ENCODE measurements at regions not wholly inside any gene's neighbourhood (a gene's known extent, or its start where the extent isn't known, plus 50 kb on each side); places are given as distances from the start of the nearest gene placed in this dataset.

- Histone ChIP-seq H3K4me3 (replicated peaks in 1 of 3; ENCODE audit: insufficient read depth in 1 of 3, low read depth in 2 of 3, low read length in 3 of 3) (no peak overlapping the region), H3K9me3 (ENCODE audit: low read length) (no peaks in the 10 kb centered on the region), H3K27me3 (ENCODE audit: control insufficient read depth in 1 of 2, insufficient read depth in 2 of 2, low read length in 2 of 2) (no peaks in the 10 kb centered on the region), H3K4me1 (ENCODE audit: insufficient read depth, low read length) (peaks cover 54% of the 10 kb centered on the region), H2AFZ (ENCODE audit: low read length) (no peak overlapping the region), H4K20me1 (ENCODE audit: insufficient read depth, low read length) (no peaks in the 10 kb centered on the region), H3K4me2 (ENCODE audit: low read depth, low read length) (no peak overlapping the region), H3K79me2 (ENCODE audit: insufficient read depth, low read length) (no peaks in the 10 kb centered on the region), H3K36me3 (replicated peaks in 1 of 2; ENCODE audit: control insufficient read depth in 1 of 2, insufficient read depth in 2 of 2, low read length in 2 of 2) (no peaks in the 10 kb centered on the region), H3K27ac (ENCODE audit: extremely low read length, insufficient read depth, low read length) (no peak overlapping the region), H3K9ac (ENCODE audit: insufficient read depth, low read depth, low read length) (no peak overlapping the region)
- BruUV-seq (replicated peaks): no TSS peak
- CTCF ChIA-PET (ENCODE audit: low intra/inter-chr PET ratio, low total read pairs): no interaction called here
- ATAC-seq (no peak), DNase-seq (ENCODE audit: low spot score) (no peak), FAIRE-seq (no peak)
- in situ Hi-C loops (cut with HindIII; ENCODE audit: extremely low pct_ligation_motif_present, low pct_unique_long_range_greater_than_20kb): no loop called here
- POLR2A ChIA-PET: no interaction called here
- intact Hi-C loops (cut with micrococcal nuclease; ENCODE audit: unreplicated experiment): loop anchor here (10.0 kb wide), 1 partner anchor 160 kb away; the partner anchor contains the start of gene NR3C1
- TF ChIP-seq JARID2 (CRISPR knock-in tag; IDR thresholded peaks at IDR 0.05; ENCODE audit: insufficient replicate concordance) (no peak), SYNCRIP (IDR thresholded peaks at IDR 0.05; ENCODE audit: insufficient read depth, low read depth, low read length) (no peak), TP53 (CRISPR knock-in tag; conservative IDR thresholded peaks at IDR 0.05) (no peak), ZNF142 (CRISPR knock-in tag; IDR thresholded peaks at IDR 0.05) (no peak), RARA (CRISPR knock-in tag; IDR thresholded peaks at IDR 0.05) (no peak)
- TF ChIP-seq, protein P1, sequence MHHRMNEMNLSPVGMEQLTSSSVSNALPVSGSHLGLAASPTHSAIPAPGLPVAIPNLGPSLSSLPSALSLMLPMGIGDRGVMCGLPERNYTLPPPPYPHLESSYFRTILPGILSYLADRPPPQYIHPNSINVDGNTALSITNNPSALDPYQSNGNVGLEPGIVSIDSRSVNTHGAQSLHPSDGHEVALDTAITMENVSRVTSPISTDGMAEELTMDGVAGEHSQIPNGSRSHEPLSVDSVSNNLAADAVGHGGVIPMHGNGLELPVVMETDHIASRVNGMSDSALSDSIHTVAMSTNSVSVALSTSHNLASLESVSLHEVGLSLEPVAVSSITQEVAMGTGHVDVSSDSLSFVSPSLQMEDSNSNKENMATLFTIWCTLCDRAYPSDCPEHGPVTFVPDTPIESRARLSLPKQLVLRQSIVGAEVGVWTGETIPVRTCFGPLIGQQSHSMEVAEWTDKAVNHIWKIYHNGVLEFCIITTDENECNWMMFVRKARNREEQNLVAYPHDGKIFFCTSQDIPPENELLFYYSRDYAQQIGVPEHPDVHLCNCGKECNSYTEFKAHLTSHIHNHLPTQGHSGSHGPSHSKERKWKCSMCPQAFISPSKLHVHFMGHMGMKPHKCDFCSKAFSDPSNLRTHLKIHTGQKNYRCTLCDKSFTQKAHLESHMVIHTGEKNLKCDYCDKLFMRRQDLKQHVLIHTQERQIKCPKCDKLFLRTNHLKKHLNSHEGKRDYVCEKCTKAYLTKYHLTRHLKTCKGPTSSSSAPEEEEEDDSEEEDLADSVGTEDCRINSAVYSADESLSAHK (CRISPR knock-in tag; IDR thresholded peaks at IDR 0.05; ENCODE audit: borderline replicate concordance): no peak
- TF ChIP-seq, protein P2, sequence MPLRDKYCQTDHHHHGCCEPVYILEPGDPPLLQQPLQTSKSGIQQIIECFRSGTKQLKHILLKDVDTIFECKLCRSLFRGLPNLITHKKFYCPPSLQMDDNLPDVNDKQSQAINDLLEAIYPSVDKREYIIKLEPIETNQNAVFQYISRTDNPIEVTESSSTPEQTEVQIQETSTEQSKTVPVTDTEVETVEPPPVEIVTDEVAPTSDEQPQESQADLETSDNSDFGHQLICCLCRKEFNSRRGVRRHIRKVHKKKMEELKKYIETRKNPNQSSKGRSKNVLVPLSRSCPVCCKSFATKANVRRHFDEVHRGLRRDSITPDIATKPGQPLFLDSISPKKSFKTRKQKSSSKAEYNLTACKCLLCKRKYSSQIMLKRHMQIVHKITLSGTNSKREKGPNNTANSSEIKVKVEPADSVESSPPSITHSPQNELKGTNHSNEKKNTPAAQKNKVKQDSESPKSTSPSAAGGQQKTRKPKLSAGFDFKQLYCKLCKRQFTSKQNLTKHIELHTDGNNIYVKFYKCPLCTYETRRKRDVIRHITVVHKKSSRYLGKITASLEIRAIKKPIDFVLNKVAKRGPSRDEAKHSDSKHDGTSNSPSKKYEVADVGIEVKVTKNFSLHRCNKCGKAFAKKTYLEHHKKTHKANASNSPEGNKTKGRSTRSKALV (CRISPR knock-in tag; IDR thresholded peaks at IDR 0.05): no peak
These were observed 160.9 kb upstream of the NR3C1 start for GRCh38 chr5:143564417-143564816.

Measured in HepG2 (cell line).